ENCODE measurements at regions not wholly inside any gene's neighbourhood (a gene's known extent, or its start where the extent isn't known, plus 50 kb on each side); places are given as distances from the start of the nearest gene placed in this dataset.

- TF ChIP-seq, protein P1, sequence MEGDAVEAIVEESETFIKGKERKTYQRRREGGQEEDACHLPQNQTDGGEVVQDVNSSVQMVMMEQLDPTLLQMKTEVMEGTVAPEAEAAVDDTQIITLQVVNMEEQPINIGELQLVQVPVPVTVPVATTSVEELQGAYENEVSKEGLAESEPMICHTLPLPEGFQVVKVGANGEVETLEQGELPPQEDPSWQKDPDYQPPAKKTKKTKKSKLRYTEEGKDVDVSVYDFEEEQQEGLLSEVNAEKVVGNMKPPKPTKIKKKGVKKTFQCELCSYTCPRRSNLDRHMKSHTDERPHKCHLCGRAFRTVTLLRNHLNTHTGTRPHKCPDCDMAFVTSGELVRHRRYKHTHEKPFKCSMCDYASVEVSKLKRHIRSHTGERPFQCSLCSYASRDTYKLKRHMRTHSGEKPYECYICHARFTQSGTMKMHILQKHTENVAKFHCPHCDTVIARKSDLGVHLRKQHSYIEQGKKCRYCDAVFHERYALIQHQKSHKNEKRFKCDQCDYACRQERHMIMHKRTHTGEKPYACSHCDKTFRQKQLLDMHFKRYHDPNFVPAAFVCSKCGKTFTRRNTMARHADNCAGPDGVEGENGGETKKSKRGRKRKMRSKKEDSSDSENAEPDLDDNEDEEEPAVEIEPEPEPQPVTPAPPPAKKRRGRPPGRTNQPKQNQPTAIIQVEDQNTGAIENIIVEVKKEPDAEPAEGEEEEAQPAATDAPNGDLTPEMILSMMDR (IDR thresholded peaks at IDR 0.05; ENCODE audit: low read length), result no peak
- TF ChIP-seq EZH2phosphoT487 (IDR thresholded peaks at IDR 0.05; ENCODE audit: low read length), result no peak
Observed at GRCh38 chr18:34627137-34627920, 82.8 kb upstream of the DTNA start.

Data from MM.1S (cell line).